HepG2 (cell line): ENCODE measurements at regions not wholly inside any gene's neighbourhood (a gene's known extent, or its start where the extent isn't known, plus 50 kb on each side); places are given as distances from the start of the nearest gene placed in this dataset.

Experiments
- ATAC-seq: fragments of 200-7000 bp; cut with Tn5 transposase; 3 replicates; pipeline ENCODE4 v1.9.1; 2020; ENCODE audit warnings: mild to moderate bottlenecking, moderate library complexity
- BruUV-seq: library from RNA; stranded (reverse); fragments of 400-500 nt; replicated peaks from 2 replicates; lab custom pipeline; 2021; lab: Mats Ljungman, UMichigan
- CTCF ChIA-PET: fragments of 300-600 bp; formaldehyde crosslinking; extraction: SDS; loops from one replicate; lab custom pipeline; 2021; ENCODE audit warnings: low total read pairs, inconsistent platforms, low intra/inter-chr PET ratio; lab: Yijun Ruan, JAX
- POLR2A ChIA-PET: fragments of 350-600 bp; sonication (Branson Sonifier 250); formaldehyde crosslinking; loops from one replicate; lab custom pipeline; 2020; ENCODE audit warnings: antibody characterized with exemption, inconsistent platforms; lab: Yijun Ruan, JAX
- DNase-seq: peaks from one replicate; pipeline ENCODE4 v3.0.0-alpha.2; 2015; ENCODE audit warnings: low spot score
- FAIRE-seq: peaks from 3 replicates; lab custom pipeline; 2011; peaks lifted over from hg19 to GRCh38; lab: Jason Lieb, UNC
- H2AFZ ChIP-seq: one replicate; pipeline ENCODE4 v1.6.1; 2011; ENCODE audit warnings: low read length, inconsistent platforms
- H3K27ac ChIP-seq: fragments of 300-600 bp; 3 replicates; pipeline ENCODE4 v1.8.0; 2011; ENCODE audit warnings: mixed run types, mild to moderate bottlenecking, mixed read lengths, low read length, inconsistent platforms; ENCODE audit not compliant: insufficient read depth; ENCODE audit errors: extremely low read length
- H3K27me3 ChIP-seq, 2 experiments: fragments of 200-600 bp in 1 of 2; 2 replicates in 1 of 2; 3 replicates in 1 of 2; pipeline versions ENCODE4 v1.6.0 to v1.8.0; 2011; ENCODE audit warnings: low read length in 2 of 2, mild to moderate bottlenecking in 2 of 2, moderate library complexity in 2 of 2, inconsistent platforms in 1 of 2; ENCODE audit not compliant: insufficient read depth in 2 of 2, control insufficient read depth in 1 of 2
- H3K36me3 ChIP-seq, 2 experiments: fragments of 200-600 bp in 1 of 2; replicated peaks in 1 of 2; 2 replicates in 1 of 2; 3 replicates in 1 of 2; pipeline versions ENCODE4 v1.5.1 to v1.8.0; 2011; ENCODE audit warnings: low read length in 2 of 2, inconsistent platforms in 1 of 2; ENCODE audit not compliant: insufficient read depth in 2 of 2, control insufficient read depth in 1 of 2
- H3K4me1 ChIP-seq: 2 replicates; pipeline ENCODE4 v1.5.1; 2012; ENCODE audit warnings: low read length, inconsistent platforms; ENCODE audit not compliant: insufficient read depth
- H3K4me2 ChIP-seq: 2 replicates; pipeline ENCODE4 v1.6.0; 2011; ENCODE audit warnings: low read depth, low read length, inconsistent platforms
- H3K4me3 ChIP-seq, 3 experiments: fragments of 200-600 bp in 1 of 3; sonication (generic), shearing (Covaris generic) in 1 of 3; replicated peaks in 1 of 3; 2 replicates each; pipeline ENCODE4 v1.5.1; 2011 to 2016; ENCODE audit warnings: low read length in 3 of 3, inconsistent platforms in 2 of 3, low read depth in 2 of 3, mild to moderate bottlenecking in 2 of 3, control low read depth in 1 of 3, mixed read lengths in 1 of 3; ENCODE audit not compliant: insufficient read depth in 1 of 3
- H3K79me2 ChIP-seq: one replicate; pipeline ENCODE4 v1.6.1; 2011; ENCODE audit warnings: low read length, inconsistent platforms; ENCODE audit not compliant: insufficient read depth
- H3K9ac ChIP-seq: 2 replicates; pipeline ENCODE4 v1.6.0; 2011; ENCODE audit warnings: mild to moderate bottlenecking, low read depth, low read length, inconsistent platforms; ENCODE audit not compliant: insufficient read depth
- H3K9me3 ChIP-seq: 2 replicates; pipeline ENCODE4 v1.5.1; 2012; ENCODE audit warnings: mild to moderate bottlenecking, low read length
- H4K20me1 ChIP-seq: 2 replicates; pipeline ENCODE4 v1.6.0; 2011; ENCODE audit warnings: inconsistent platforms, mild to moderate bottlenecking, low read length, moderate library complexity; ENCODE audit not compliant: insufficient read depth
- CREB1 ChIP-seq, 2 experiments: fragments of 450-650 bp in 1 of 2; IDR thresholded peaks; 2 replicates each; pipeline ENCODE4 v1.6.1; 2016 to 2017; ENCODE audit warnings: control low read depth in 1 of 2, mild to moderate bottlenecking in 1 of 2, missing compliant biosample characterization in 1 of 2, missing genetic modification characterization in 1 of 2
- FOXP1 ChIP-seq, 2 experiments: fragments of 450-650 bp in 1 of 2; IDR thresholded peaks; 2 replicates each; pipeline ENCODE4 v1.6.1; 2017 to 2018; ENCODE audit warnings: antibody characterized with exemption in 1 of 2
- HNF1B ChIP-seq: sonication (generic); formaldehyde crosslinking; IDR thresholded peaks from 2 replicates; pipeline ENCODE4 v1.5.1; 2020; ENCODE audit warnings: mild to moderate bottlenecking, moderate library complexity, missing genetic modification reagents
- KLF6 ChIP-seq: IDR thresholded peaks from 2 replicates; pipeline ENCODE4 v1.8.0; 2016; ENCODE audit warnings: missing biosample characterization, missing genetic modification reagents
- NBN ChIP-seq: fragments of 450-650 bp; conservative IDR thresholded peaks from 2 replicates; pipeline ENCODE4 v1.6.1; 2017
- NFE2L1 ChIP-seq: sonication (generic); formaldehyde crosslinking; IDR thresholded peaks from 2 replicates; pipeline ENCODE4 v1.4.0; 2020; ENCODE audit warnings: missing genetic modification reagents, mild to moderate bottlenecking, borderline replicate concordance
- NR0B2 ChIP-seq: sonication (generic); formaldehyde crosslinking; IDR thresholded peaks from 2 replicates; pipeline ENCODE4 v1.4.0; 2020; ENCODE audit warnings: mild to moderate bottlenecking, missing genetic modification reagents
- NR2F6 ChIP-seq, 2 experiments: IDR thresholded peaks; 2 replicates each; pipeline ENCODE4 v1.6.1; 2016; ENCODE audit warnings: antibody characterized with exemption in 1 of 2, mild to moderate bottlenecking in 1 of 2
- SAFB2 ChIP-seq: sonication (generic); formaldehyde crosslinking; IDR thresholded peaks from 2 replicates; pipeline ENCODE4 v1.5.1; 2020; ENCODE audit warnings: missing genetic modification reagents, low read depth, mild to moderate bottlenecking, borderline replicate concordance
- SKI ChIP-seq: fragments of 450-650 bp; IDR thresholded peaks from one replicate; pipeline ENCODE4 v1.6.1; 2018; ENCODE audit warnings: mild to moderate bottlenecking; ENCODE audit not compliant: partially characterized antibody
- SRSF4 ChIP-seq: fragments of 200-400 bp; formaldehyde crosslinking; IDR thresholded peaks from one replicate; pipeline ENCODE4 v1.6.1; 2018; ENCODE audit warnings: mild to moderate bottlenecking, low read depth, low read length, moderate library complexity; ENCODE audit not compliant: poor library complexity, severe bottlenecking
- ZBTB1 ChIP-seq: sonication (generic); formaldehyde crosslinking; IDR thresholded peaks from 2 replicates; pipeline ENCODE4 v1.4.0; 2020; ENCODE audit warnings: missing genetic modification reagents, borderline replicate concordance
- ZNF326 ChIP-seq: sonication (generic); formaldehyde crosslinking; IDR thresholded peaks from 2 replicates; pipeline ENCODE4 v1.4.0; 2020; ENCODE audit warnings: missing genetic modification reagents, borderline replicate concordance
- ZNF350 ChIP-seq: sonication (generic); formaldehyde crosslinking; IDR thresholded peaks from 2 replicates; pipeline ENCODE4 v1.4.0; 2020; ENCODE audit warnings: mild to moderate bottlenecking, low read depth, missing genetic modification reagents, borderline replicate concordance
- WGBS: methylation state at CpG from one replicate; pipeline ENCODE4 v1.1.6; 2017; ENCODE audit warnings: low lambda C conversion rate; 5-methylcytosine and 5-hydroxymethylcytosine counted together
- in situ Hi-C: cut with HindIII; loops from 2 replicates; pipeline ENCODE4 v1.10.0; 2017; ENCODE audit warnings: low pct_unique_long_range_greater_than_20kb; ENCODE audit not compliant: extremely low pct_ligation_motif_present
- intact Hi-C: fragments of 100-400 bp; cut with micrococcal nuclease; formaldehyde crosslinking; loops from one replicate; pipeline ENCODE4 v1.10.0; 2022; ENCODE audit not compliant: unreplicated experiment
- TF ChIP-seq, protein P1 (sequence below): IDR thresholded peaks from 2 replicates; pipeline ENCODE4 v1.6.1; 2016
- TF ChIP-seq, protein P2 (sequence below): sonication (generic); formaldehyde crosslinking; IDR thresholded peaks from 2 replicates; pipeline ENCODE4 v1.5.1; 2020; ENCODE audit warnings: missing genetic modification reagents, mild to moderate bottlenecking, borderline replicate concordance
- TF ChIP-seq, protein P3 (sequence below): sonication (generic); formaldehyde crosslinking; IDR thresholded peaks from 2 replicates; pipeline ENCODE4 v1.5.0; 2020; ENCODE audit warnings: mild to moderate bottlenecking, missing genetic modification reagents

DNA sequence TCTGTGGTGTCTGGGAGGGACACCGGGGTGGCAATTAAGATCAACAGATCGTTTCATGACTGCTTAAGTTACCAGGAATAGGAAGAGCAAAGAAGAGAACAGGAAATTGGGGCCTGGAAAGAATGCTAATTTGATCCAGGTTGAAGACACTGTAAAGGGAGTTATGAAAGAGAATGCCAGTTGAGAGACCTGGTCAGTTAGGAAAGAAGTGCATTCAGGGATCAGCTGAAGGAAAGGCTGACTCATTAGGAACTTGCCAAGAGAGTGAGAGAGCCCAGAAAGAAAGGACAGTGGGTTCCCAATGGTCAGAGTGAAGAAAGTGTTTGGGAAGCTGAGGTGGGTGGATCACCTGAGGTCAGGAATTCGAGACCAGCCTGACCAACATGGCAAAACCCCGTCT is 119.6 kb downstream of the UBE2U start (continued):
- TF ChIP-seq FOXP1 (IDR thresholded peaks at IDR 0.05) = no peak
- TF ChIP-seq FOXP1 (CRISPR knock-in tag; IDR thresholded peaks at IDR 0.05) = no peak
- TF ChIP-seq SAFB2 (CRISPR knock-in tag) = no peak
- no peak for TF ChIP-seq SRSF4
- TF ChIP-seq, protein P1, sequence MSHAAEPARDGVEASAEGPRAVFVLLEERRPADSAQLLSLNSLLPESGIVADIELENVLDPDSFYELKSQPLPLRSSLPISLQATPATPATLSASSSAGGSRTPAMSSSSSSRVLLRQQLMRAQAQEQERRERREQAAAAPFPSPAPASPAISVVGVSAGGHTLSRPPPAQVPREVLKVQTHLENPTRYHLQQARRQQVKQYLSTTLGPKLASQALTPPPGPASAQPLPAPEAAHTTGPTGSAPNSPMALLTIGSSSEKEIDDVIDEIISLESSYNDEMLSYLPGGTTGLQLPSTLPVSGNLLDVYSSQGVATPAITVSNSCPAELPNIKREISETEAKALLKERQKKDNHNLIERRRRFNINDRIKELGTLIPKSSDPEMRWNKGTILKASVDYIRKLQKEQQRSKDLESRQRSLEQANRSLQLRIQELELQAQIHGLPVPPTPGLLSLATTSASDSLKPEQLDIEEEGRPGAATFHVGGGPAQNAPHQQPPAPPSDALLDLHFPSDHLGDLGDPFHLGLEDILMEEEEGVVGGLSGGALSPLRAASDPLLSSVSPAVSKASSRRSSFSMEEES = no peak
- no peak for TF ChIP-seq ZBTB1 (CRISPR knock-in tag)

DNA sequence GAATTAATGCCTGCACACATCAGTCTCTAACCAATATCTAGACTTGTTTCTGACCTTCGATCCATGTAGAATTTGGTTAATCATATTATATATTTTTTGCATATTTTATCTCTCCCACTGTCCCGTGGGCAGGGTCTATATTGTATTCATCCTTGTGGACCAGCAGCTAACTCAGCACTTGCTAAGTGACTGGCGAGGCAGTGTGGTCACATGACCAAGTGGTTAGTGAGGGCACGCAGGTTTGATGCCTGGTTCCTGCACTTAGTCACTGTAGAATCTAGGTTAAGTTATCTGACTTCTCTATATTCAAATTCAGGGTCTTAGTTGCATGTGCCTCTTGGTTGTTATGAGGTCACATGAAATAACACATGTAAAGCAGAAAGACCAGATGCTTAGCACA is 120.5 kb downstream of the UBE2U start:
- no peaks in the 10 kb centered on the region for H3K36me3 ChIP-seq
- ChIA-PET POLR2A (no interaction called here), CTCF (no interaction called here)
- ATAC-seq (no peak), DNase-seq (no peak), FAIRE-seq (no peak)
- H3K27ac ChIP-seq = no peak overlapping the region
- no peaks in the 10 kb centered on the region for H3K79me2 ChIP-seq
- intact Hi-C loops = no loop called here
- no peaks in the 10 kb centered on the region for H3K9me3 ChIP-seq
- no peak overlapping the region for H2AFZ ChIP-seq
- WGBS = 22% methylated on average over 4 of the region's 4 CpGs
- BruUV-seq = no TSS peak
- no peaks in the 10 kb centered on the region; a peak in 1 of 5 replicates for H3K27me3 ChIP-seq
- H4K20me1 ChIP-seq = no peaks in the 10 kb centered on the region
- H3K4me2 ChIP-seq = no peak overlapping the region
- in situ Hi-C loops = no loop called here
- H3K4me1 ChIP-seq = no peaks in the 10 kb centered on the region
- H3K9ac ChIP-seq = no peak overlapping the region
- H3K4me3 ChIP-seq = no peak overlapping the region
- TF ChIP-seq NR2F6 (IDR thresholded peaks at IDR 0.05) = no peak
- no peak for TF ChIP-seq NR2F6 (CRISPR knock-in tag; IDR thresholded peaks at IDR 0.05)
- no peak for TF ChIP-seq ZNF350 (CRISPR knock-in tag)
- TF ChIP-seq NBN = no peak
- TF ChIP-seq CREB1 (IDR thresholded peaks at IDR 0.05) = no peak
- no peak for TF ChIP-seq CREB1 (CRISPR knock-in tag; IDR thresholded peaks at IDR 0.05)
- no peak for TF ChIP-seq NR0B2 (CRISPR knock-in tag)
- TF ChIP-seq KLF6 (CRISPR knock-in tag) = no peak
- TF ChIP-seq, protein P2, sequence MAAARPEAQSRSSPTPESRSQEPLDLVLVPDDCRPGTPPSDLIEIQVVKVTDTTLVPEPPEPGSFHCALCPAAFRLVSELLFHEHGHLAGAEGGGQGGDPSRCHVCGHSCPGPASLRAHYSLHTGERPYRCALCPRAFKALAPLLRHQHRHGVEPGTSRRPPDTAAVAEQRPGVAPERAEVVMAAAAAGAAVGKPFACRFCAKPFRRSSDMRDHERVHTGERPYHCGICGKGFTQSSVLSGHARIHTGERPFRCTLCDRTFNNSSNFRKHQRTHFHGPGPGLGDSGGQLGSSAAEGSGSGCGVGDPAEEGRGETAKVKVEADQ (CRISPR knock-in tag) = no peak
- TF ChIP-seq HNF1B = no peak
- TF ChIP-seq, protein P3, sequence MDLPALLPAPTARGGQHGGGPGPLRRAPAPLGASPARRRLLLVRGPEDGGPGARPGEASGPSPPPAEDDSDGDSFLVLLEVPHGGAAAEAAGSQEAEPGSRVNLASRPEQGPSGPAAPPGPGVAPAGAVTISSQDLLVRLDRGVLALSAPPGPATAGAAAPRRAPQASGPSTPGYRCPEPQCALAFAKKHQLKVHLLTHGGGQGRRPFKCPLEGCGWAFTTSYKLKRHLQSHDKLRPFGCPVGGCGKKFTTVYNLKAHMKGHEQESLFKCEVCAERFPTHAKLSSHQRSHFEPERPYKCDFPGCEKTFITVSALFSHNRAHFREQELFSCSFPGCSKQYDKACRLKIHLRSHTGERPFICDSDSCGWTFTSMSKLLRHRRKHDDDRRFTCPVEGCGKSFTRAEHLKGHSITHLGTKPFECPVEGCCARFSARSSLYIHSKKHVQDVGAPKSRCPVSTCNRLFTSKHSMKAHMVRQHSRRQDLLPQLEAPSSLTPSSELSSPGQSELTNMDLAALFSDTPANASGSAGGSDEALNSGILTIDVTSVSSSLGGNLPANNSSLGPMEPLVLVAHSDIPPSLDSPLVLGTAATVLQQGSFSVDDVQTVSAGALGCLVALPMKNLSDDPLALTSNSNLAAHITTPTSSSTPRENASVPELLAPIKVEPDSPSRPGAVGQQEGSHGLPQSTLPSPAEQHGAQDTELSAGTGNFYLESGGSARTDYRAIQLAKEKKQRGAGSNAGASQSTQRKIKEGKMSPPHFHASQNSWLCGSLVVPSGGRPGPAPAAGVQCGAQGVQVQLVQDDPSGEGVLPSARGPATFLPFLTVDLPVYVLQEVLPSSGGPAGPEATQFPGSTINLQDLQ (CRISPR knock-in tag) = no peak
- no peak for TF ChIP-seq NFE2L1 (CRISPR knock-in tag)
- TF ChIP-seq ZNF326 (CRISPR knock-in tag) = no peak
- TF ChIP-seq SKI = no peak
